DND-41 (cell line): ENCODE measurements at regions not wholly inside any gene's neighbourhood (a gene's known extent, or its start where the extent isn't known, plus 50 kb on each side); places are given as distances from the start of the nearest gene placed in this dataset.
"Not testable (repeated sequence)": the region's sequence is repeated elsewhere in the genome, so short reads cannot be mapped to it uniquely, and the experiment has no call there.

Experiments
- ATAC-seq: fragments of 200-7000 bp; cut with Tn5 transposase; 3 replicates; pipeline ENCODE4 v1.9.1; 2021; ENCODE audit warnings: low read depth; ENCODE audit not compliant: insufficient read depth
- DNase-seq: peaks from one replicate; pipeline ENCODE4 v3.0.0-alpha.2; 2020
- H2AFZ ChIP-seq: 2 replicates; pipeline ENCODE4 v1.6.0; 2012; ENCODE audit warnings: low read depth, low read length
- H3K27ac ChIP-seq: 2 replicates; pipeline ENCODE4 v1.5.1; 2012; ENCODE audit warnings: low read length, inconsistent platforms
- H3K27me3 ChIP-seq: fragments of 200-600 bp; sonication (generic); 2 replicates; pipeline ENCODE4 v1.6.0; 2012; ENCODE audit warnings: low read length, mild to moderate bottlenecking, inconsistent platforms; ENCODE audit not compliant: insufficient read depth, poor library complexity
- H3K36me3 ChIP-seq: 2 replicates; pipeline ENCODE4 v1.5.1; 2012; ENCODE audit warnings: low read length, inconsistent platforms; ENCODE audit not compliant: insufficient read depth
- H3K4me1 ChIP-seq: 2 replicates; pipeline ENCODE4 v1.5.1; 2012; ENCODE audit warnings: mild to moderate bottlenecking, low read length; ENCODE audit not compliant: insufficient read depth
- H3K4me2 ChIP-seq: 2 replicates; pipeline ENCODE4 v1.6.0; 2012; ENCODE audit warnings: mild to moderate bottlenecking, moderate library complexity, low read length, inconsistent platforms; ENCODE audit not compliant: insufficient read depth
- H3K4me3 ChIP-seq, 2 experiments: fragments of 200-600 bp in 1 of 2; shearing (Covaris generic) in 1 of 2; 2 replicates each; pipeline ENCODE4 v1.5.1; 2012 to 2016; ENCODE audit warnings: inconsistent platforms in 2 of 2, low read length in 2 of 2, mild to moderate bottlenecking in 2 of 2, low read depth in 1 of 2, moderate library complexity in 1 of 2
- H3K79me2 ChIP-seq: 2 replicates; pipeline ENCODE4 v1.6.0; 2012; ENCODE audit warnings: low read length, inconsistent platforms; ENCODE audit not compliant: insufficient read depth
- H3K9ac ChIP-seq: 2 replicates; pipeline ENCODE4 v1.6.0; 2012; ENCODE audit warnings: low read depth, mild to moderate bottlenecking, inconsistent platforms, low read length, moderate library complexity
- H3K9me3 ChIP-seq: 2 replicates; pipeline ENCODE4 v1.5.1; 2012; ENCODE audit warnings: low read length, moderate library complexity, mild to moderate bottlenecking, inconsistent platforms; ENCODE audit not compliant: insufficient read depth, severe bottlenecking
- H4K20me1 ChIP-seq: 2 replicates; pipeline ENCODE4 v1.6.0; 2012; ENCODE audit warnings: low read length; ENCODE audit not compliant: insufficient read depth
- EZH2 ChIP-seq: IDR thresholded peaks from 3 replicates; pipeline ENCODE4 v1.6.1; 2012; ENCODE audit warnings: borderline replicate concordance, low read depth, mild to moderate bottlenecking, moderate library complexity, low read length, inconsistent platforms; ENCODE audit not compliant: severe bottlenecking
- TF ChIP-seq, protein P1 (sequence below): IDR thresholded peaks from 2 replicates; pipeline ENCODE4 v1.5.1; 2012; ENCODE audit warnings: borderline replicate concordance, low read length, moderate library complexity, mild to moderate bottlenecking; ENCODE audit not compliant: poor library complexity, severe bottlenecking; ENCODE audit errors: extremely low read depth

DNA sequence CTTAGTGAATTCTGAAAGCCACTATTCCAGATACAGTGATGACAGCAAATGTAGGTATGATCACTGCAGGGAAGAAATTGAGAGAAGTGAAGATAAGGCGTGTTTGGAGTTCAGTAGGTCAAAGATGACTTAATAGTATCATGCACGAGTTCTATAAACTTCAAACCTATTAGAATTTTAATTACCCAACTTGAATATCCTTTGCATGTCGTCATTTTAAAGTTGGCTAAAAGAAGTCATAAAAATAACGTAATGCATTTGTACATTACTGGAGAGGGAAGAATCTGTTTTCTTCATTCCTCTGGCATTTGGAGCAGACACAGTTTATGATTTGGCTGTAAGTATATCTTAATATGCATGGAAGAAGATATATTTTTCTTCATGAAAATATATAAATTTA lies 68.6 kb upstream of the MXRA5 start:
- no peak overlapping the region for H3K4me3 ChIP-seq
- H3K79me2 ChIP-seq: no peaks in the 10 kb centered on the region
- no peaks in the 10 kb centered on the region for H3K36me3 ChIP-seq
- H3K27ac ChIP-seq: no peak overlapping the region
- no peaks in the 10 kb centered on the region for H4K20me1 ChIP-seq
- TF ChIP-seq EZH2: no peak
- TF ChIP-seq, protein P1, sequence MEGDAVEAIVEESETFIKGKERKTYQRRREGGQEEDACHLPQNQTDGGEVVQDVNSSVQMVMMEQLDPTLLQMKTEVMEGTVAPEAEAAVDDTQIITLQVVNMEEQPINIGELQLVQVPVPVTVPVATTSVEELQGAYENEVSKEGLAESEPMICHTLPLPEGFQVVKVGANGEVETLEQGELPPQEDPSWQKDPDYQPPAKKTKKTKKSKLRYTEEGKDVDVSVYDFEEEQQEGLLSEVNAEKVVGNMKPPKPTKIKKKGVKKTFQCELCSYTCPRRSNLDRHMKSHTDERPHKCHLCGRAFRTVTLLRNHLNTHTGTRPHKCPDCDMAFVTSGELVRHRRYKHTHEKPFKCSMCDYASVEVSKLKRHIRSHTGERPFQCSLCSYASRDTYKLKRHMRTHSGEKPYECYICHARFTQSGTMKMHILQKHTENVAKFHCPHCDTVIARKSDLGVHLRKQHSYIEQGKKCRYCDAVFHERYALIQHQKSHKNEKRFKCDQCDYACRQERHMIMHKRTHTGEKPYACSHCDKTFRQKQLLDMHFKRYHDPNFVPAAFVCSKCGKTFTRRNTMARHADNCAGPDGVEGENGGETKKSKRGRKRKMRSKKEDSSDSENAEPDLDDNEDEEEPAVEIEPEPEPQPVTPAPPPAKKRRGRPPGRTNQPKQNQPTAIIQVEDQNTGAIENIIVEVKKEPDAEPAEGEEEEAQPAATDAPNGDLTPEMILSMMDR: no peak
- no peaks in the 10 kb centered on the region for H3K9me3 ChIP-seq
- H2AFZ ChIP-seq: no peak overlapping the region
- no peak overlapping the region for H3K4me2 ChIP-seq
- ATAC-seq: no peak
- no peak for DNase-seq
- no peak overlapping the region for H3K9ac ChIP-seq
- H3K4me1 ChIP-seq: no peaks in the 10 kb centered on the region
- no peaks in the 10 kb centered on the region for H3K27me3 ChIP-seq

DNA sequence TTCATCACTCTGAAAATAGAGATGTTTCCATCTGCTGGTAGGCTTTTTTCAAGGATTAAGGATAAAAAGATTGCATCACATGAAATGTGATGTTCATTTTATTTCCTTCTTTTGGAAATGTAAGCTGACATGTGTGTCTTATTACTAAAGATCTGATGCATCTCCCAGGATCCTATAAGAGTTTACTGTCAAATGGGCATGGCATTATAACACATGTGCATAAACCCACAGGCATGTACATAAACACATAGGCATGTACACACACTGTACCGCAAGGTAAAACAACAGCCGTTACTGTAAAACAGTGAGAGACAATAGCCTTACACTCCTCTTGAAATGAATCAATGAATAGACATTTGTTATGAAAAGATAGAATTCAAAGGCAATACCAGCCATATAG lies 65.2 kb upstream of the MXRA5 start:
- not testable (repeated sequence) for H3K27ac ChIP-seq, H2AFZ ChIP-seq, H3K79me2 ChIP-seq, H4K20me1 ChIP-seq, H3K4me3 ChIP-seq, H3K4me2 ChIP-seq, H3K4me1 ChIP-seq, H3K9ac ChIP-seq, H3K27me3 ChIP-seq, H3K9me3 ChIP-seq, H3K36me3 ChIP-seq, ATAC-seq, DNase-seq

DNA sequence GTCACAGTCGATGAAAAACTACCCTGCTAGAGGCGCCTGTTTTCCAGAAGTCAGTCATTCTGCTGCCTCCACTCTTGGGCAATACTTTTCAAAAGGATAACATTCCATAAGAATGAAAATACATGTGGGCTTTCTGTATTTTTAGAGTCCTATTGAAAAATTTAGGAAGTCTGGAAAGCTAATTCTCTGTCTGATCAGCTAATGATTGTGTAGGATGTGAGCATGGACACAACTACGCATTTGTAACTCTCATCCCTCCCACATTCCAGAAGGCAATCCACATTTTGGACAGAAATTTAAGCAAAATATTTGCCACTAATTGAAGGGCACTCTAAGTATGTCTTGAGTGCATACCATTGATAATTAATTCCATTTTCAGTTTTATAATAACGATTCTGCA lies 63.5 kb upstream of the MXRA5 start:
- H3K4me1 ChIP-seq, H3K4me2 ChIP-seq, H3K9ac ChIP-seq, H3K4me3 ChIP-seq, H3K36me3 ChIP-seq, H3K9me3 ChIP-seq, H3K79me2 ChIP-seq, ATAC-seq, H3K27me3 ChIP-seq, H3K27ac ChIP-seq, H4K20me1 ChIP-seq, H2AFZ ChIP-seq, DNase-seq: not testable (repeated sequence)

DNA sequence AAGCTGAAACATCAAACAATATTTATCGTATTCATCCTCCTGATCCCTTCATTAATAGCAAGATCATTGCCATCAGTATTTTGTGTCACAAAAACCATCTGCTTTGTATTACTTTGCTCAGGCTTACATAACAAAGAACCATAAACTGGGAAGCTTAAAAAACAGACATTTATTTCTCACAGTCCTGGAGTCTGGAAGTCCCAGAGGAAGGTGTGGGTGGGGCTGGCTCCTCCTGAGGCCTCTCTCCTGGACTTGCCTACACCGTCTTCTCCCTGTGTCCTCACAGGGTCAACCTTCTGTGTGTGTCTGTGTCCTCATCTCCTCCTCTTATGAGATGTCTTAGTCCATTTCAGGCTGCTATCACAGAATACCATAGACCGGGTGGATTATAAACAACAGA lies 61.3 kb upstream of the MXRA5 start:
- H3K79me2 ChIP-seq: no peaks in the 10 kb centered on the region
- no peaks in the 10 kb centered on the region for H4K20me1 ChIP-seq
- H3K4me1 ChIP-seq: no peaks in the 10 kb centered on the region
- no peak overlapping the region for H3K4me2 ChIP-seq
- no peaks in the 10 kb centered on the region for H3K9me3 ChIP-seq
- H3K27me3 ChIP-seq: no peaks in the 10 kb centered on the region
- H3K4me3 ChIP-seq: no peak overlapping the region
- no peak overlapping the region for H2AFZ ChIP-seq
- no peak for TF ChIP-seq EZH2
- TF ChIP-seq, protein P1: no peak
- DNase-seq (no peak), ATAC-seq (no peak)
- no peak overlapping the region for H3K9ac ChIP-seq
- no peak overlapping the region for H3K27ac ChIP-seq
- no peaks in the 10 kb centered on the region for H3K36me3 ChIP-seq

DNA sequence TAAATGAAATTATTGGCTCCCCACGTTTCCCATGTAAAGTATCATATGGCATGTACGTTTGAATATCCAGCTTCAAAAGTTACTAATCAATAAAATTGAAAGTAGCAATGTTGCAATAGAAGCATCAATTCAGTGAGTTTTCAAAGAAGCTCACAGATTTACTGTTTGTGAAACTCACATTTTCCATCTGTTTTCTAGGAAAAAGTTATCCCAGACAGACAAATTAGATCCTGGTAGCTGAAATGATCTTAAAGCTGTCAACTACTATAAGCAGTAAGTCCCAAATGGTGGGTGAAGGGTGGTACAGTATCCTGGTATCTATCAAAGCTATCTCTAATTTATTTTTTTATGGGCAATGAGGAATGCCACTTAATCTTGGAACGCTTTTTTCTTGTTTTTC lies 60.7 kb upstream of the MXRA5 start:
- Histone ChIP-seq H3K9ac (no peak overlapping the region), H3K4me3 (no peak overlapping the region), H2AFZ (no peak overlapping the region), H3K79me2 (no peaks in the 10 kb centered on the region), H3K4me1 (no peaks in the 10 kb centered on the region), H3K36me3 (no peaks in the 10 kb centered on the region), H4K20me1 (no peaks in the 10 kb centered on the region), H3K4me2 (no peak overlapping the region), H3K9me3 (no peaks in the 10 kb centered on the region), H3K27ac (no peak overlapping the region), H3K27me3 (no peaks in the 10 kb centered on the region)
- DNase-seq (no peak), ATAC-seq (no peak)
- no peak for TF ChIP-seq EZH2
- TF ChIP-seq, protein P1: no peak
